Activated CD4-positive, alpha-beta T cell treated with anti-CD3 and anti-CD28 coated beads for 24 hours (primary cell): ENCODE measurements at regions not wholly inside any gene's neighbourhood (a gene's known extent, or its start where the extent isn't known, plus 50 kb on each side); places are given as distances from the start of the nearest gene placed in this dataset.

ENCODE experiments used
- DNase-seq, 2 donors: peaks; one replicate each; pipeline ENCODE4 v3.0.0-alpha.2; 2020; ENCODE audit warnings: low read depth in 2 of 2

DNA sequence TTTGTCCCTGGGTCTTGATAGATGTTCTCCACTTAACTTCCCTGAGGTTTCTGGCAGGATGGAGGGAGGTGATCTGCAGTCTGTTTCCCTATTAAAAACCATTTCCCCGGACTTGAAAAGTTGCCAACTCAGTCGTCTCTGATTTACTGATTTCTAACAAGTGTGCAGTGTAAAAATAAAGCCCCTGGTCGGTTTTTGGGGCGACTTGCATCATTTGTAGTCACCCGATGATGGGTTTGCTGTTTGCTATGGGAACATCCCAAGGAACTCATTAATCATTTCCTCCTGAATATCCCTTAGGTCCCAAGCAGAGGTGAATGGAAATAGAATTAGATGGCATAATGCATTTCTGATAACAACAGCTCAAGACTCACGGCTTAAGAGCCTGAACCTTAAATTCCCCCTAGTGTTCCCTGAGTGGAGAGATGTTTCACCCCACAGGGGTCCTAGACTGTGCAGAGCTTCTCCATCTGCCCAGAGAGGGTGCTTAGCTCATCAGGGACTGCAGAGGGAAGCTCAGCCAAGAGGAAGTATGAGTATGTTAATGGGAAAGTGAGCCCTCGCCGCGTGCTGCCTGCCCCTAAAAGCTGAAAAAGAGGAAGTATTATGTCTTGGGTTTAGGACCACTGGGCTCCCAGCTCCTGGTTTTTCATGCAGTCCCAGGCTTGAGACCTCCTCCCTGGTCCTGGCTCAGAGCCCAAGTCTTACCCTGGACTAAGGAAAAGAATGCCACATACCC, 115.1 kb upstream of the DAP start:
- no peak for DNase-seq

- DNase-seq = no peak
These were observed 114.3 kb upstream of the DAP start for GRCh38 chr5:10875201-10875768.

DNA sequence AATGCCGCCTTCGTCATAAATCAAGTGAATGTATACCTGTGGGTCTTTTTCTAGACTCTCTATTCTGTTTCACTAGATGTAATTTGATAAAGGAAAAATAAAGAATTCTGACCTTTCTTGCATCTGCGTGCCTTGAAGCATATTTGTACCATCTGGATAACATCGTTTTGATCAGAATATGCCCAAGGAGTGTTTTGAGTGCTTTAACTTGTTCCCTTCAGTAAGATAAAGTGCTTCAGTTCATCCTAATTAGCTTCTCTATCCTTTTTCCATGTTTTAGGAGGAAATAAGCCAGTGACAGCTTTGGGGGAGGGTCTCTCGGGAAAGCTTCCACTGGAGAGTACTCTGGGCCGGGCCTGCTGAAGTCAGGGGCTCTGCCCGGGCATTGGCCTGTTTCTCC, 113.5 kb upstream of the DAP start:
- DNase-seq = no peak

DNA sequence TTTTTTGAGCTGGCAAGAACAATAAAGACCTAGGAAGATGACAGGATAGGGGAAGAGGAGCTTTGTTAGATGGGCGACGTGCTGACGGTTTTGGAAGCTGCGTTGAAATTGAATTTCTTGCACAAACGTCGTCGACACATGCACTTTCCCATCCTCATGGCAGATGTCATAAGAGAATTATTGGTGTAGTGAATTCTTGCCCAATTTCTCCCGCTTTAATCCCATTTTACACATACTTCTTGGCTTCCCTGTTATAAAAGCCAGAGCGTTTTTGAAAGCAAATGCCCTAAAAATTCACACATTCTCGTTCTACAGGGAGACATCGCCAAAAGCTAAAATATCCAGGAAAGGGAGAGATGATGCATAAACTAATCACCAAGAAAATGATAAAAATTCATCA, 109.8 kb upstream of the DAP start:
- no peak for DNase-seq

DNA sequence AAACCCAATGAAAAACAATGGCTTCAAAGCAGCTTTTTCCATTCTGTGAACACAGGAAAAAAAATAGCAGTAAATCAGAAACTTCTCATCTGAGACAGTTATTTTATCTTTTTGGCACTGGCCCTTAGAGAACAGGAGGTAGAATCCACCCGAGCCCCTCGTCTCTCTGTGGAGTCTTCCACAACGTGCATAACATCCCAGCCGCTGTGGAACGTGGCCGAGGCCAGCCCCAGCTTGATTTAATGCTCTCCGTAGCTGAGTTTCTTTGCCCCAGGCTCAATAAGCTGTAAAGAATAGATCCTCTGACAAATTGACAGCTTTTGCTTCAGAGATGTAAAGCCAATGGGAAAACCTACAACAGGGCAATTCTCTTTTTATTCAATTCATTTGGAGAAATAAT, 107.9 kb upstream of the DAP start:
- no peak for DNase-seq

GRCh38 chr5:10867389-10868303, 106.6 kb upstream of the DAP start:
- DNase-seq = no peak

GRCh38 chr5:10866913-10867312, 105.9 kb upstream of the DAP start:
- no peak for DNase-seq

DNA sequence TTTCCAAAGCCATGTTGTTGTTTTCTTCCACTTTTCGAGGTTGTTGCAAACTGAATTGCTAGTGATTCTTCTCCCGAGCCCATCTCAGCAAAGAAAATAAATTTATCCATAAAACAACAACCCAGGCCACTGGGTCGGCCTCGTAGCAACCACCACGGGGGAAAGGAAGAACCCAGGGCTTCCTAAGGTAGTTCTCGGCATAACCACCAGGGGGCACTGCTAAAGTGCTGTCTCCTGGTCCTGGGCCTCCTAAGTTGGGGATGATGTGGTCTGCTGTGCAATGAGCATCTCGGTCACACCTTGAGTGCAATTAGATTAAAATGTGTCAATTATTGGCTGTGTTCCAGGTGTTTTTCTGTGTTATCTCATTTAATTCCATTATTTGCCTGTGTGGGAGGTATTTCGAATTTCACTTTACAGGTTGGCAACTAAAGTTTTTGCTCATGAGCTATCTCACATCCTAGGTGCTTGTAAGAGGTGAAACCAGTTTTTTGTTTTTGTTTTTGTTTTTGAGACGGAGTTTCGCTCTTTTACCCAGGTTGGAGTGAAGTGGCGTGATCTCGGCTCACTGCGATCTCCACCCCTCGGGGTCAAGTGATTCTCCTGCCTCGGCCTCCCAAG, 102.8 kb upstream of the DAP start:
- DNase-seq = peak; percentile 28 to 48

GRCh38 chr5:10862085-10862484, 101.1 kb upstream of the DAP start:
- no peak for DNase-seq

GRCh38 chr5:10861423-10861790, 100.4 kb upstream of the DAP start:
- no peak for DNase-seq

GRCh38 chr5:10860645-10861422, 99.8 kb upstream of the DAP start:
- no peak for DNase-seq

DNA sequence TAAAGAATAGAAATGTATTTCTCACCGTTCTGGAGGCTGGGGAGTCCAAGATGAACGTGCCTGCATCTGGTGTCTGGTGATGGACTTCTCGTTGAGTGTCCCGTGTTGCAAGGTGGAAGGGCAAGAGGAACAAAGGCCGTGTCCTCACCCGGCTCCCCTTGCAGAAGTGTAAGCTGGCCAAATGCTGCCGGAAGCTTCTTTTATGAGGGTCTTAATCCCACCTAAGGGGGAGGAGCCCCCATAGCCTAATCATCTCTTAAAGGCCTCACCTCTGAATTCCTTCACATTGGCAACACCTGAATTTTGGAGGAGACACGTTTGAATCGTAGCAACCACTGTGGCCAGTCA, 99.1 kb upstream of the DAP start:
- DNase-seq = no peak

DNA sequence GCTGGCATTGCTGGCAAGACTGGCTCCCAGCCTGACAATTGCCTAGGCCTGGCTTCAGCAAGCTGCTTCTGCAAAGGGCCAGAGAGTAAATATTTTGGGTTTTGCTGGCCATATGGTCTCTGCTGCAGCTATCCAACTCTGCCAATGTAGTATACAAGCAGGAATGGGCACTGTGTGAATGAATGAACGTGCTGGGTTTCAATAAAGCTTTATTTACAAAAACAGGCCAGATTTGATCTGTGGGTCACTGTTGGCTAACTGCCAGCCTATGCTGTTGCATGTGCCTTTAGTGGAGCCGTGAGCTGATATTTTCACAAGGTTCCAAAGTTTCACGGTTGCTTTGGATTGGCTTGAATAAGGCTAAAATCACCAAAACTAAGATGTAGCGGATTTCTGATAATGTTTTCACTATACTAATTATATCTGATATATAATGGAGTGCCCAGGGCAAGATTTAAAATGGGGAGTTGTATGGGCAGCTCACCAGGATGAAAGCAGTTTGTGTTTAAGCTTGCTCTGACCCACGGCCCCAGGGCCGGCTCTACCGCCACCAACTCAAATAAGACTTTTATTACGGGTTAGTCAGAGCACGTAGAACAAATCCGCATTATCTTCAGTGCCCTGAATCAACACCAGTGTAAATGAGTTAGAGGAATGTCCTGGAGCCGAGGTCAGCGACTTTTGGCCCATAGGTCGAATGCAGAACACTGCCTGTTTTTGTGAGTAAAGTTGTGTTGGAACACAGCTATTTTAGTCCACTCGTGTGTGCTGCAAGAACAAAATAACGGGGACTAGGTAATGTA, 98.6 kb upstream of the DAP start:
- DNase-seq = no peak

DNA sequence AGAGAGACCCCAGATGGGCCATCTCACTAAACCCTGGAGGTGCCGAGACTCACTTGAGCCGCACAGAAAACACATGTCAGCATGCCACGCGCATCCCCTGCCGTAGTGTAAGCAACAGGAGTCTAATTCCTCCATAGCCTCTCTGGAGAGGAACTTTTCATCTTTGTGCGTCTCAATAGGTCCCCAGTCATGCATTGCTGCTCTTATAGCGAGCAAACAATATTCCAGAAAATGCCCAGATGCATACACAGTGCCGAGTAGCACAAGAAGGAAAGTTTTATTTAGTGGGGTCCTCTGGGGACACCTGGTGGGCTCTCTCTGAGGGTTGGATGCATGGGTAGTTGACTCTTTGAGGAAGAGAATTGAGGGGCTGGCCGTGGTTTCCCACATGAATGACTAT, 97.9 kb upstream of the DAP start:
- DNase-seq = no peak

GRCh38 chr5:10858307-10858706, 97.3 kb upstream of the DAP start:
- no peak for DNase-seq

DNA sequence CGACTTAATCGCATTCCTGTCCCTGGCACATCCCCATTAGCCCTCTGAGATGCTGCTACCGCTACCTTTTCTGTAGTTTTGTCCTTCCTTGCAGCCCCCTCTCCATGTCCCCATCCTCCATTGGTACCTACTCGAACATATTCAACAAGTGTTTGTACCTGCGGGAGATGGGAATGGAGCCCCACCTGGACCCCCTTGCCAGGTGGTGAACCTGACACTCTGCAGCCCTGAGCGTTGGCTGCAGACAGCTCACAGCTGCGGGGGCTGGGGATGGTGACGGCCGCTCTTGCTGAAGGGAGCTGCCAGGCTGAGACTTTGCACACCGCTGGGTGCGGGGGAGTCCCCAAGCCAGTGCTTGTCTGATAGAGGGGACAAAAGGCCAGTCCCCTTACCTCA, 96.3 kb upstream of the DAP start:
- no peak for DNase-seq

- peak; percentile 8 to 30 for DNase-seq
These were observed 95.8 kb upstream of the DAP start for GRCh38 chr5:10856683-10857337.

- no peak for DNase-seq
These were observed 95.0 kb upstream of the DAP start for GRCh38 chr5:10856071-10856470.

DNA sequence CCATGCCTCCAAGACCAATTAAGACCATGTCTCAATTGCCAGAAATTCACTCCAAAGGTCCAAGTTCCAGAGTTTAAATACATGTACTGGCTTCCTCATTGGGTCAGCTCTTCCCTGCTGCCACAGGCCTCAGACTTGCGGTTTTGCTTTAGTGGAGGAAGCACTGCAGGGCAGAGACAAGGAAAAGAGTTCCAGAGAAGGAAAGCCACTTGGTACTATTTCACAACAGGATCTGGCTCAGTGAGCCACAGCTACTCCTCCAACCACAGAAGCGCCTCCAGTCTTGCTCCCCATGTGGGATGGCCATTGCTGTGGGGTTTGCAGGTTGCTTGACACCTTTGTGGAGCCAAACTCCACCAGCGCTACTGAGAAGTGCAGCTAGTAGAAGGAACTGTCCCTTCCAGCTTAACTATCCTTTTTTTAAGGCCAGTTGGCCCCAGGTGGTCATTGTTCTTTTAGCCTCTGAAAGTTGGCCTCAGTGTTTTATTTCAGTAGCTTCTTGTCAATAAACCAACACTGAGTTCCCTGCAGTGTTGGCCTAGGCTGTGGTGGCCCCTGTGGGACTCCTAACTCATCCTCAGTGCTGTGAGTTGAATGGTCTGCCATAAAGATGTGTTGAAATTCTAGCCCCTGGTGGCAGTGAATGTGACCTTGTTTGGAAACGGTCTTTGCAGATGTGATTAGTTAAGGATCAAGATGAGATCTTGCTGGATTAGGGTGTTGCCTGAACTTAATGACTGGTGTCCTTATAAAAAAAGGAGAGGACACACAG, 93.7 kb upstream of the DAP start:
- DNase-seq = no peak

- no peak for DNase-seq
These were observed 92.1 kb upstream of the DAP start for GRCh38 chr5:10853154-10853553.
